ENCODE measurements at regions not wholly inside any gene's neighbourhood (a gene's known extent, or its start where the extent isn't known, plus 50 kb on each side); places are given as distances from the start of the nearest gene placed in this dataset.
"Not testable (repeated sequence)": the region's sequence is repeated elsewhere in the genome, so short reads cannot be mapped to it uniquely, and the experiment has no call there.

- in situ Hi-C loops (cut with MboI; ENCODE audit: low pct_unique_long_range_greater_than_20kb, low sequenced_read_pairs): no loop called here
Observed at GRCh38 chr2:234352270-234352669, 144.6 kb downstream of the ARL4C start.

GRCh38 chr2:234351866-234352265 is 145.0 kb downstream of the ARL4C start:
- DNase-seq; in situ Hi-C loops (cut with MboI; ENCODE audit: low pct_unique_long_range_greater_than_20kb, low sequenced_read_pairs): not testable (repeated sequence)

More at GRCh38 chr2:234352270-234352669, 144.6 kb downstream of the ARL4C start:
- DNase-seq: no peak

GRCh38 chr2:234348081-234348480 is 148.8 kb downstream of the ARL4C start:
- DNase-seq: peak; percentile 5

GRCh38 chr2:234345921-234346320 is 151.0 kb downstream of the ARL4C start:
- in situ Hi-C loops (cut with MboI; ENCODE audit: low pct_unique_long_range_greater_than_20kb, low sequenced_read_pairs): no loop called here

More at GRCh38 chr2:234348081-234348480, 148.8 kb downstream of the ARL4C start:
- in situ Hi-C loops (cut with MboI; ENCODE audit: low pct_unique_long_range_greater_than_20kb, low sequenced_read_pairs): no loop called here

GRCh38 chr2:234344012-234344411 is 152.9 kb downstream of the ARL4C start:
- in situ Hi-C loops (cut with MboI; ENCODE audit: low pct_unique_long_range_greater_than_20kb, low sequenced_read_pairs): no loop called here

More at GRCh38 chr2:234345921-234346320, 151.0 kb downstream of the ARL4C start:
- DNase-seq: no peak

GRCh38 chr2:234343372-234343771 is 153.5 kb downstream of the ARL4C start:
- no peak for DNase-seq
- in situ Hi-C loops (cut with MboI; ENCODE audit: low pct_unique_long_range_greater_than_20kb, low sequenced_read_pairs): no loop called here

More at GRCh38 chr2:234344012-234344411, 152.9 kb downstream of the ARL4C start:
- no peak for DNase-seq

GRCh38 chr2:234341306-234341985 is 155.4 kb downstream of the ARL4C start:
- in situ Hi-C loops (cut with MboI; ENCODE audit: low pct_unique_long_range_greater_than_20kb, low sequenced_read_pairs): no loop called here
- DNase-seq: no peak

GRCh38 chr2:234339501-234339900 is 157.4 kb downstream of the ARL4C start:
- DNase-seq: no peak
- in situ Hi-C loops (cut with MboI; ENCODE audit: low pct_unique_long_range_greater_than_20kb, low sequenced_read_pairs): no loop called here

- in situ Hi-C loops (cut with MboI; ENCODE audit: low pct_unique_long_range_greater_than_20kb, low sequenced_read_pairs): no loop called here
- no peak for DNase-seq
Observed at GRCh38 chr2:234339011-234339410, 157.9 kb downstream of the ARL4C start.

GRCh38 chr2:234335661-234336228 is 161.1 kb downstream of the ARL4C start:
- in situ Hi-C loops (cut with MboI; ENCODE audit: low pct_unique_long_range_greater_than_20kb, low sequenced_read_pairs): no loop called here
- DNase-seq: no peak

- in situ Hi-C loops (cut with MboI; ENCODE audit: low pct_unique_long_range_greater_than_20kb, low sequenced_read_pairs): no loop called here
- DNase-seq: no peak
Observed at GRCh38 chr2:234334756-234335155, 162.1 kb downstream of the ARL4C start.

GRCh38 chr2:234334151-234334550 is 162.7 kb downstream of the ARL4C start:
- in situ Hi-C loops (cut with MboI; ENCODE audit: low pct_unique_long_range_greater_than_20kb, low sequenced_read_pairs): no loop called here
- no peak for DNase-seq

GRCh38 chr2:234333168-234334130 is 163.4 kb downstream of the ARL4C start:
- in situ Hi-C loops (cut with MboI; ENCODE audit: low pct_unique_long_range_greater_than_20kb, low sequenced_read_pairs): no loop called here
- DNase-seq: no peak

GRCh38 chr2:234331966-234332365 is 164.9 kb downstream of the ARL4C start:
- DNase-seq: no peak
- in situ Hi-C loops (cut with MboI; ENCODE audit: low pct_unique_long_range_greater_than_20kb, low sequenced_read_pairs): no loop called here

- in situ Hi-C loops (cut with MboI; ENCODE audit: low pct_unique_long_range_greater_than_20kb, low sequenced_read_pairs): no loop called here
- no peak for DNase-seq
Observed at GRCh38 chr2:234331566-234331965, 165.3 kb downstream of the ARL4C start.

- in situ Hi-C loops (cut with MboI; ENCODE audit: low pct_unique_long_range_greater_than_20kb, low sequenced_read_pairs): no loop called here
- no peak for DNase-seq
Observed at GRCh38 chr2:234330902-234331301, 166.0 kb downstream of the ARL4C start.

GRCh38 chr2:234329202-234329960 is 167.5 kb downstream of the ARL4C start:
- DNase-seq: no peak

GRCh38 chr2:234328444-234328990 is 168.4 kb downstream of the ARL4C start:
- DNase-seq: no peak
- in situ Hi-C loops (cut with MboI; ENCODE audit: low pct_unique_long_range_greater_than_20kb, low sequenced_read_pairs): no loop called here

More at GRCh38 chr2:234329202-234329960, 167.5 kb downstream of the ARL4C start:
- in situ Hi-C loops (cut with MboI; ENCODE audit: low pct_unique_long_range_greater_than_20kb, low sequenced_read_pairs): no loop called here

GRCh38 chr2:234326694-234327093 is 170.2 kb downstream of the ARL4C start:
- DNase-seq: no peak
- in situ Hi-C loops (cut with MboI; ENCODE audit: low pct_unique_long_range_greater_than_20kb, low sequenced_read_pairs): no loop called here

All from KBM-7 (cell line).